ENCODE measurements at regions not wholly inside any gene's neighbourhood (a gene's known extent, or its start where the extent isn't known, plus 50 kb on each side); places are given as distances from the start of the nearest gene placed in this dataset.

Small RNA genes lying in the stretch of these regions (small RNA-seq; reads per million reads assigned to genes)
- gene RNA5-8SP4 (ENCODE audit: low replicate concordance) = 0.08 reads per million

All from lung (tissue), 1 donor.